ENCODE measurements at regions not wholly inside any gene's neighbourhood (a gene's known extent, or its start where the extent isn't known, plus 50 kb on each side); places are given as distances from the start of the nearest gene placed in this dataset.

- no peak for TF ChIP-seq POLR2AphosphoS5 (IDR thresholded peaks at IDR 0.05)
- TF ChIP-seq CTCF (IDR thresholded peaks at IDR 0.05), result no peak
Measured at GRCh38 chr11:92340839-92341238, 116.2 kb downstream of the FAT3 start.

Measured in upper lobe of left lung (tissue), 4 donors.